Nephron (organoid): ENCODE measurements at regions not wholly inside any gene's neighbourhood (a gene's known extent, or its start where the extent isn't known, plus 50 kb on each side); places are given as distances from the start of the nearest gene placed in this dataset.

Experiments used
- H3K27ac Mint-ChIP-seq, 3 experiments: 2 replicates each; pipeline ENCODE4 v1.8.0; 2020; ENCODE audit warnings: mixed read lengths in 3 of 3, mild to moderate bottlenecking in 2 of 3, moderate library complexity in 1 of 3
- H3K27me3 Mint-ChIP-seq: 2 replicates; pipeline ENCODE4 v1.8.0; 2021; ENCODE audit warnings: low read depth, mild to moderate bottlenecking, moderate library complexity, mixed read lengths
- H3K36me3 Mint-ChIP-seq: 2 replicates; pipeline ENCODE4 v1.8.0; 2020; ENCODE audit warnings: low read depth, mixed read lengths
- H3K4me1 Mint-ChIP-seq: 2 replicates; pipeline ENCODE4 v1.8.0; 2020; ENCODE audit warnings: mixed read lengths
- H3K4me3 Mint-ChIP-seq, 3 experiments: 2 replicates each; pipeline ENCODE4 v1.8.0; 2020; ENCODE audit warnings: mild to moderate bottlenecking in 3 of 3, mixed read lengths in 3 of 3, moderate library complexity in 2 of 3
- H3K9me3 Mint-ChIP-seq: 2 replicates; pipeline ENCODE4 v1.8.0; 2020; ENCODE audit warnings: mixed read lengths
- CTCF ChIP-seq, 3 experiments: fragments of 200-600 bp; sonication (generic); IDR thresholded peaks; one replicate each; pipeline ENCODE4 v1.5.0; 2021; ENCODE audit warnings: antibody characterized with exemption in 3 of 3; ENCODE audit not compliant: unreplicated experiment in 3 of 3

GRCh38 chr12:75888399-75888798 lies 143.2 kb downstream of the PHLDA1 start:
- no peak for TF ChIP-seq CTCF (IDR thresholded peaks at IDR 0.05; ENCODE audit: unreplicated experiment in 3 of 3)

DNA sequence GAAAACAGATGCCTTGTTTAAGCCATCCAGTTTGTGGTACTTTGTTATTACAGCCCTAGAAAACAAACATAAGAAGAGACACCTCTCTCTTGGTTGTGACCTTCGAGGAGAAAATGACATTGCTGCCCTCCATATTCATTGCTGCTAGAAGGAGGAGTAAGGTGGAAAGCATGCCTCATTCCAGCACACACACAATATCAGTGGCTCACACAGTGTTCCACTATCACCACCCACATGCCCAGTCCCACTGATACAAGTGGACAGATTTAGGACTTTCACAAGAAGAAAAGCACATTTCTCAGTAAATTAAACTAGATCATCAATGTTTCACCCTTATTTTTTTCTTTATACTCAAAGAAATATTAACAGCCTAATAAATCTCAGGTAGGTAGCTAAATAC lies 143.6 kb downstream of the PHLDA1 start:
- TF ChIP-seq CTCF (IDR thresholded peaks at IDR 0.05; ENCODE audit: unreplicated experiment in 3 of 3), result no peak
- no peaks in the 10 kb centered on the region for H3K9me3 Mint-ChIP-seq
- no peak overlapping the region for H3K27ac Mint-ChIP-seq
- no peaks in the 10 kb centered on the region for H3K36me3 Mint-ChIP-seq
- peaks cover 5% of the 10 kb centered on the region for H3K27me3 Mint-ChIP-seq
- H3K4me3 Mint-ChIP-seq, result no peak overlapping the region
- peaks cover 31% of the 10 kb centered on the region for H3K4me1 Mint-ChIP-seq

More at GRCh38 chr12:75888399-75888798, 143.2 kb downstream of the PHLDA1 start:
- no peak overlapping the region for H3K4me3 Mint-ChIP-seq
- peaks cover 30% of the 10 kb centered on the region for H3K4me1 Mint-ChIP-seq
- H3K27ac Mint-ChIP-seq, result peak overlapping the region in 1 of 3 experiments; percentile 20
- peaks cover 5% of the 10 kb centered on the region for H3K27me3 Mint-ChIP-seq
- no peaks in the 10 kb centered on the region for H3K36me3 Mint-ChIP-seq
- no peaks in the 10 kb centered on the region for H3K9me3 Mint-ChIP-seq

DNA sequence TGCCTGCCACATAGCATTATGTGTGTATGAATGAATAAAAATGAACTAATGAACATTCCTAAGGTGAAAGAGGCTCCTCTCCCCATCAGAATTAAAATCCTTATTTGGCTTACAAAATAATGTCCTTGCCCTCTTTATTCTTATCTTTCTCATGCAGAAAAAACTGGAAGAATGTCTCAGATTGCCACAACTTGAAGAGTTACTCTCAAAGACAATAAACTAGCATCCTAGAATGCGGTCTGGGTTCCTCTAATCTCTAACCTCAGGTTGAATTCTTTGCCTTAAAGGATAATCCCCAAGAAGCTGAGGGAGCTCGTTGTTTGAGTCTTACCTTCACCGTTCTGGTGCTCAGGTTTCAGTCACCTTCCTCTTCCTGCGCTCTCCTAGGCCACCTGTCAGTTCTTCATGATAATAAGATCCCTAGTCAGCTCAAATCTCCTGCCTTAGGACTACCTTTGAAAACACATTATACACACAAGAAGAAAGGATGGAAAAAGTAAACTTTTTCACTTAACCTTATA lies 147.1 kb downstream of the PHLDA1 start:
- H3K9me3 Mint-ChIP-seq, result no peaks in the 10 kb centered on the region
- no peaks in the 10 kb centered on the region for H3K36me3 Mint-ChIP-seq
- peaks cover 13% of the 10 kb centered on the region for H3K4me1 Mint-ChIP-seq
- H3K4me3 Mint-ChIP-seq, result no peak overlapping the region
- no peak for TF ChIP-seq CTCF (IDR thresholded peaks at IDR 0.05; ENCODE audit: unreplicated experiment in 3 of 3)
- no peak overlapping the region for H3K27ac Mint-ChIP-seq
- H3K27me3 Mint-ChIP-seq, result peaks cover 5% of the 10 kb centered on the region

GRCh38 chr12:75883241-75883640 lies 148.3 kb downstream of the PHLDA1 start:
- no peak overlapping the region for H3K27ac Mint-ChIP-seq
- no peaks in the 10 kb centered on the region for H3K36me3 Mint-ChIP-seq
- TF ChIP-seq CTCF (IDR thresholded peaks at IDR 0.05; ENCODE audit: unreplicated experiment in 3 of 3), result no peak
- peaks cover 10% of the 10 kb centered on the region for H3K4me1 Mint-ChIP-seq
- no peaks in the 10 kb centered on the region for H3K27me3 Mint-ChIP-seq
- H3K9me3 Mint-ChIP-seq, result no peaks in the 10 kb centered on the region
- no peak overlapping the region for H3K4me3 Mint-ChIP-seq

DNA sequence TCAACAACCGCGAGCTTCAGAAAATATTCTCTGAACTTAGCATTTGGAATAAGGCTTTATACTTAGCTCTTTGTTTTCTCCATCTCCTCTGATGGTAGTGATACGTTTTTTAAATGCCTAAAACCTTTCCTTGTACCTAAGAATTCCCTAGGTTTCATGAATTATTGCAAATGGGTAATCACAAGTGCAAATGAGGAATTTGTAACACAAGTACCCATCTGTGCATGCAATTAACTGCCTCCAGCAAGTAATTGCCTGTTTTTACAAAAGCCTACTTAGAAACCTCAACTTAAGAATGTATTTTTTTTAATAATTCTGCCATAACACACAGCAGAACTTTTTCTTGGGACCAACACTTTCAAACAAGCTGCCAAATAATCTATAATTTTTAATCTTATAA lies 149.2 kb downstream of the PHLDA1 start:
- H3K27ac Mint-ChIP-seq, result no peak overlapping the region
- H3K27me3 Mint-ChIP-seq, result no peaks in the 10 kb centered on the region
- H3K4me1 Mint-ChIP-seq, result peaks cover 18% of the 10 kb centered on the region
- TF ChIP-seq CTCF (IDR thresholded peaks at IDR 0.05; ENCODE audit: unreplicated experiment in 3 of 3), result no peak
- H3K36me3 Mint-ChIP-seq, result no peaks in the 10 kb centered on the region
- H3K4me3 Mint-ChIP-seq, result no peak overlapping the region
- H3K9me3 Mint-ChIP-seq, result no peaks in the 10 kb centered on the region

DNA sequence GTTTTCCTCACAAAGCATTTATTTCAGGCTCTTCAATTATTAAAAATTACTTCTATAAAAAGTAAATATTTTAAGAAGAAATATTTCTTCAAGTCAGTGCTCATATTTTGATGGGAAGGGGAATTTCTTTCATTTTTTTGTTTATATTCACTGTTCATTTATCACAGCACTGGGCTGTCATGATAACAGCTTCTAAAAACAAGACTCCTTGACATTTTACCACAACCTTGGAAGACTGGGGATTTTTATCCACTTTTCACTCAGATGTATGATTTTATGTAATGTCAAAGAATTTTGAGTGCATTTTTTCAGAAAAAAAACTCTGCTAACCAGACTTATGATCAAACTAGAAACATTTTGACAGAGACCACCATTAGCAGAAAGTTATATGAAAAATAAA lies 149.7 kb downstream of the PHLDA1 start:
- peaks cover 23% of the 10 kb centered on the region for H3K4me1 Mint-ChIP-seq
- TF ChIP-seq CTCF (IDR thresholded peaks at IDR 0.05; ENCODE audit: unreplicated experiment in 3 of 3), result no peak
- H3K4me3 Mint-ChIP-seq, result no peak overlapping the region
- no peaks in the 10 kb centered on the region for H3K27me3 Mint-ChIP-seq
- no peaks in the 10 kb centered on the region for H3K9me3 Mint-ChIP-seq
- no peaks in the 10 kb centered on the region for H3K36me3 Mint-ChIP-seq
- peak overlapping the region in 1 of 3 experiments; percentile 9 for H3K27ac Mint-ChIP-seq
